NCI-H2029 (cell line): ENCODE measurements at regions not wholly inside any gene's neighbourhood (a gene's known extent, or its start where the extent isn't known, plus 50 kb on each side); places are given as distances from the start of the nearest gene placed in this dataset.
"Not testable (repeated sequence)": the region's sequence is repeated elsewhere in the genome, so short reads cannot be mapped to it uniquely, and the experiment has no call there.

ENCODE experiments used
- DNase-seq: peaks from one replicate; lab custom pipeline; 2025; lab: John Stamatoyannopoulos, UW

DNA sequence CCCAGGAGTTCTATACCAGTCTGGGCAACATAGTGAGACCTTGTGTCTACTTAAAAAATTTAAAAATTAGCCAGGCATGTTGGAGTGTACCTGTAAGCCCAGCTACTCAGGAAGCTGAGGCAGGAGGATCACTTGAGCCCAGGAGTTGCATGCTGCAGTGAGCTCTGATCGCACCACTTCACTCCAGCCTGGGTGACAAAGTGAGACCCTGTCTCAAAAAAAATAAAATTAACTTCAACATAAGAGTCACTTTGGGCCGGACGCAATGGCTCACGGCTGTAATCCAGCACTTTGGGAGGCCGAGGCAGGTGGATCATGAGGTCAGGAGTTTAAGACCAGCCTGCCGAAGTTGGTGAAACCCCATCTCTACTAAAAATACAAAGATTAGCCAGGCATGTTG is 699.1 kb upstream of the AUTS2 start:
- DNase-seq, result not testable (repeated sequence)

DNA sequence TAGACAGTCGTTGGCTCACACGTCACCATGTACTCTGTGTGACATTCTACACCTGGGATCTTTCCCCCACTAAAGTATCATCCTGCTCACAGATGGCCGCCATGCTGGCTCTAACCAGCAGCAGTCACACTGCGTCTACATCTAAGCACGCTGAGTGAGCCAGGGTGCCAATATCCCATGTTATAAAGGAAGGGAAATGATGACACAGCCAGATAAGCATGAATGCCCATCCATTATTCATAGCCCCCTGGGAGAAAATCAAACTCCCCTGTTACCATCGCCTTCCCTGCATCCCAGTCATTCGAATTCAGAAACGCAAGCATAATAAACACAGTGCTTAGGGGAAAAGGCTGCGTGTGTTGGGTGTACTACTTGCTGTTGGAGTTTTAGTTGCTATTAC is 698.2 kb upstream of the AUTS2 start:
- DNase-seq, result no peak

- no peak for DNase-seq
Measured at GRCh38 chr7:68904630-68905029, 693.6 kb upstream of the AUTS2 start.

DNA sequence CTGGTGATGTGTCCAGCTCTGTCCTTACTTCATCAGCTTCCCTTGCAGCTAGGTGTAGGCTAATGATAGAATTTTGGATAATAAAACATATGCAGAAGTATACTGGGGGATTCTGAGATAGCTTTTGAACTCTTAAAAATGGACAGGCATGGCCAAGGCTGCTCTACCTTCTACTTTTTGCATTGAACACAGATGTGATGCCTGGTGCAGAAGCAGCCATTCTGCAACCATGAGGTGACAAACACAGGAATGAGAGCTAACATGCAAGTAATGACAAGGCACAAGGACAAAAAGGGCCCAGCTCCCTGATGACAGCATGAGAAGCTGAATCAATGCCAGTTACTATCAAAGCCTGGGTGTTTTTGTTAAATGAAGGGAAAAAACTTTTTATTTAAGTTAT is 686.5 kb upstream of the AUTS2 start:
- no peak for DNase-seq

DNA sequence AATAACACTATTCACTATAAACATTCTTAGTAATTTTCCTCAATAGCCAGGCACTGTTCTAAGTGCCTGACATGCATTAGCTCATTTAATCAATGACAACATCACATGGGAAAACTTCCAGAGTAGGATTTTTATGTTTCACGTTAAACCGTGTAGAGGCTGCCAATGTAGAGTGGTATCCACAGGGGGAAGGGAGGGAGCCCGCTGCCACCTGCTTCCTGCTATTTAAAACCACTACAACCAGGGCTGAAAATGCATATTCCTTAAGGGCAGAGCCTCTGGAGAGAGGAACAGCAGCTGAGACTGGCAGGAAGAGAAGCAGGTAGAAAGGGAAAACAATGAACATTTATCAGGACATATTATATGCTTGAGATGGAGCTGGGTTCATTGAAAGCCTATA is 684.3 kb upstream of the AUTS2 start:
- DNase-seq, result peak; percentile 82

- DNase-seq, result no peak
Measured at GRCh38 chr7:68917041-68917651, 681.1 kb upstream of the AUTS2 start.

DNA sequence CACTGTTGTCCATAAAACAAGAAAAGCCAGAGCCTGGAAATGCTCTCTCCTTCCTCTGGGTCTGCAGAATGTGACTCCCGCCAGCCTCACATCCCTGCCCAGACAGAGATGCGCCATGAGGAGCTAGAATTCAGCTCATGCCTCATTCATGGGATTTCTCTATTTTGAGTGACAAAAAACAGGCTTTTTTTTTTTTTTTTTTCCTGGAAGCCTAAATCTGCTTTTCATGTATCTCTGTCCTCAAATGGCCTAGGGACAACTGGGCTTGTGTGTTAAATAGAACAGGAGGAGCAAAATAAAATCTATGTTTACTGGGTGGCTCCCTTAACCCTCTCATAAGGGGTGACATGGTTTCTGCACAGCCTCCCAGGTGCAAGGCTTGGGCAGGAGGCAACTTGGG is 679.7 kb upstream of the AUTS2 start:
- DNase-seq, result no peak

- DNase-seq, result no peak
Measured at GRCh38 chr7:68922850-68923249, 675.4 kb upstream of the AUTS2 start.

DNA sequence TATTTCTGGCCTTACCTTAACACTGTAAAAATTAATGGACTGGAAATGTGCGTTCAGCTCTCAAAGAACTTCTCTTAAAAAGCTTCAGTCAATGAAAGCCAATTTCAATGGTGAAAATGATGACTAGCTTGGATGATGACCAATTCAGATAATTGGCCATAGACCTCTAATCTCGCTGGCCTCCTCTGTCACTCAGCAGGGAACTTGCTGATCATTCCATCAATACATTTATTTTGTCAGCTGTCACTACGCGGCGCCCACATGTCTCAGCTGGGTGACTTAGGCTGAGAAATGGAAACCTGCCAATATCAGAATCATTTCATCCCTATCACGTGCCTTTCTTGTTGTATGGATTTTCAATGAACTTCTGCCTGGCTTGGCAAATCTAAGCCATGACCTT is 673.0 kb upstream of the AUTS2 start:
- DNase-seq, result no peak

GRCh38 chr7:68929781-68930261 is 668.5 kb upstream of the AUTS2 start:
- no peak for DNase-seq

DNA sequence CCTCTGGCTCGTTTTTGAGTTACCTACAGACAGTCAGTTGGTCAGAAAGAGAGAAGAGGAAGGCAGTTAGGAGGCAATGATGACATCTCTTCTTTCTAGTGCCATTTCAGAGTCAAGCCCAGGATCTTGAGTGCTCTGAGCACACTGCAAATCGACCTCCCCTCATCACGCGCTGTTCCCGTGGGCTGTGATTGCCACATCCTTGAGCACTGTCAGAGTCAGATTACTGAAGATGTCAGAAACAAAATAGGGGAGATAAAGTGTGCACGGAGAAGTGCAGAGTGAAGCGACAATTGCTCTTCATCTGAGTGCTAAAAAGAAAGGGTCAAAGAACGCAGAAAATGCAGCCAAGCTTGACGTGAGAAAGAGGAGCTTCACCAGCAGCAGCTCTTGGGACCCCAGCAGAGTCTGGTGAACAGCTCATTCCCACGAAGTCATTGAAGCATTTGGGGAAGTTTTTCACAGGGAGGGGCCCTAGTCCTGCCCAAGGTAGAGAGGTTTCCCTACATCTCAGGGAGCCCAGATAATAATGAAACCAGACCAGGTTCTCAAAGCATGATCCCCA is 661.7 kb upstream of the AUTS2 start:
- no peak for DNase-seq

DNA sequence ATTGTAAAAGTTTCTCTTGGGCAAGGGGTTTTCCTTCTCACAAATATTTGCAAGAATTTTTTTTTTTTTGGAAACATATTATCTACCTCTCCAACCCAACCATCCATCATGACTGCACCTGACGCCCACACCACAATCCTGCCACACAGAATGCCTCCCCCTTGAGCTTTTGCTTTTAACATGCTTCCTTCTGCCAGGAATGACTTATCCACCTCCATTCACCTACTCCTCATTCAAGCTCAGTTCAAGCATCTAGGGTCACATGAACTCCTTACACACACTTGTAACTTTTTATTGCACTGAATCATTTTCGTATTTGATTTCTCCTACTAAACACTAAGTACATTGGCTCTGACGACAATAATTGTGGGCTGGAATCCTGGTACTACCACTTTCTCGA is 660.1 kb upstream of the AUTS2 start:
- DNase-seq, result no peak

DNA sequence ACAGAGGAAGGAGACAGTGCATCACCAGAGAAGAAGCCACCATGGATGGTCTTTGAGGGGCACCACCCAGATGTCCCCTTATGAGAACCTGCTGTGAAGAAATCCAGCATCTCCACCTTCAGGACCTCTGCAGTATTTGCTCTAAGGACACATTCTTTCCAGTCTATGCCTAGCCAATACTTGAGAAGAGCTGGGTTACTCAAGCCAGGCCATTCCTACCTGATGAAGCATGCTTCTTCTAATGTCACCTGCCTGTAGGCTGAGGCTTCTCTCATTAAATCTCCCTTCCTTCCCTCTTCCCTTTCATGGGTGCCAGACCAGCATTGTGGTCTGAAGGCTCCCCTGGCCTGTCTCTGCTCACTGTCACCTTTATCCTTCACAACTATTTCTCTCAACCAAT is 654.5 kb upstream of the AUTS2 start:
- DNase-seq, result no peak

GRCh38 chr7:68955656-68956055 is 642.6 kb upstream of the AUTS2 start:
- DNase-seq, result no peak

- DNase-seq, result no peak
Measured at GRCh38 chr7:68958571-68958970, 639.7 kb upstream of the AUTS2 start.

DNA sequence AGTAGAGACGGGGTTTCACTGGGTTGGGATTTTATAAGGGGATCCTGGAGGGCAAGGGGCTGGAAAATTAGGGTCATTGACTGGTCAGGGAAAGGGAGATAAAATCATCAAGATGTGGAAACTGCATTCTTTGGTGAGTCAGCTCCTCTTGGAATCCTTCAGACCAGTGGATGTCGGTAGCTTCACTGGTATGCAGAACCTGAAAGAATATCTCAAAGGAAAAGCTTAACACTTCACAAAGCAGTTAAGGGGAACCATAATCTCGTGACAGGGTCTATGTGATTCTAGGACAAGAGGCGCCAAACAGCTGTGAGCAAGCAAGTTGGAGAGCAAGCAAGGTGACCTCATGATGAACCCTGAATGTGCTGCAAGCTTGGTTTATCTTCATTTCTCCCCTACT is 634.7 kb upstream of the AUTS2 start:
- DNase-seq, result no peak

DNA sequence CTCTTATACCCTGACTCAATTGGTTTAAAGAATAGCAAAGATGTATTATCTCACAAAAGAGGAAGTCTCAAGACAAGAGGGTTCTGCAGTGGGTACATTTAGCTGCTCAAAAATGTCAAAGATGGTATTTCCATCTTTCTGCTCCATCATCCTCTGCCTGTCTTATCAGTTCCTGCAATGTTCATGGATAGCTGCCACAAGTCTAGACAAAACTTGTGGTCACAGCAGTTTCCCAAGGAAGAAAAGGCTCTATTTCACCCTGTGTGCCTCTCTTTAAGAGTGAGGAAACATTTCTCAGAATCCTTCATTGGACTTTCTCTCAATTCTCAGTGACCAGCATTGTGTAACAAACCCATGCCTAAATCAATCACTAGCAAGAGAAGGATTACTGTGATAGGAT is 634.2 kb upstream of the AUTS2 start:
- DNase-seq, result no peak

DNA sequence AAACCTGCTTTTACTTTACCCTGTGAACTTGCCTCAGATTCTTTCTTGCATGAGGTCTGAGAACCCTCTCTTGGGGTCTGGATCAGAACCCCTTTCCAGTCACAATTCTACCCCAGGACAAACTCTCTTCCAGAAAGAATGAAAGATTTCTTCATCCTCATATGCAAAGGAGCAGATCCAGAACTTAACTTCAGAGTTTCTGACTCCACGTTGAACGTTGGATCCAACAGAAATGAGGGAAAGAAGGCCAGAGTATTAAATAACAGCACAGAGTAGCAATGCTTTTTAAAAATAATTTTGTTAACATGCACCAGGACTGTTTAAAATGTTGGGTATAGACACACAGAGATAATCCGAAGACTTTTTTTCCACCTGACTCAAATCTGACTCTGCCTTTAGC is 632.9 kb upstream of the AUTS2 start:
- no peak for DNase-seq

DNA sequence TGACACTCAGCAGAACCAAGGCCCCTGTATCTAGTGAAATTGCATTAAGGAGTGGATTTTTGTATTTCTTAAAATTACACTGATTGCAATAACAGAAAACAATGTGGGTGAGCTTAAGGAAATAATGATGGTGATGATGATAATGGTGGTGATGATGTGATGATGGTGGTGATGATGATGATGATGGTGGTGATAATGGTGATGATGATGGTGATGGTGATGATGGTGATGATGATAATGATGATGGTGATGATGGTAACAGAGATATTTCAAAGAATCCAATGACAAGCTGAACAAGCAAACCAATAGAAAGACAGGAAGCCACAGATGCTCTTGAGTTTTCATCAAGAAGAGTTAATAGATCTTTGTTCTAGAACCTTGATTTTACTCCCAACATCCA is 630.7 kb upstream of the AUTS2 start:
- no peak for DNase-seq

DNA sequence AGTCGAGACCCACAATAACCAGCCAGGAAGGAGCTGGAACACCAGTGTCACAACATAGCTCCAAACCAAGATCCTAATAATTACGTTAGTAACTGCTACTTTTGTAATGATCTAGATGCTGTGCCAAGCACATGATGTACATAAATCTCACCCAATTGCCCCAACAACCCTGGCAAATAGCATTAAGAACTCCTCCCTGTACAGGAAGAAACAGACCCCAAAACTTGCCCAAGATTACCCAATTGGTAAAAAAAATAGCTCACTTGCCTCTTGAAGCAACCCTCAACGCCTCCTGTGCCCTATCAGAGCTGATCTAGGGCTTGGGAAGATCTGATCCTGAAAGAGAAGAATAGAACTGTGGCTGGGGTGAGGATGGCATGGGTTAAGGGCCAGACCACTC is 628.7 kb upstream of the AUTS2 start:
- DNase-seq, result no peak

- DNase-seq, result no peak
Measured at GRCh38 chr7:68971634-68972340, 626.5 kb upstream of the AUTS2 start.

DNA sequence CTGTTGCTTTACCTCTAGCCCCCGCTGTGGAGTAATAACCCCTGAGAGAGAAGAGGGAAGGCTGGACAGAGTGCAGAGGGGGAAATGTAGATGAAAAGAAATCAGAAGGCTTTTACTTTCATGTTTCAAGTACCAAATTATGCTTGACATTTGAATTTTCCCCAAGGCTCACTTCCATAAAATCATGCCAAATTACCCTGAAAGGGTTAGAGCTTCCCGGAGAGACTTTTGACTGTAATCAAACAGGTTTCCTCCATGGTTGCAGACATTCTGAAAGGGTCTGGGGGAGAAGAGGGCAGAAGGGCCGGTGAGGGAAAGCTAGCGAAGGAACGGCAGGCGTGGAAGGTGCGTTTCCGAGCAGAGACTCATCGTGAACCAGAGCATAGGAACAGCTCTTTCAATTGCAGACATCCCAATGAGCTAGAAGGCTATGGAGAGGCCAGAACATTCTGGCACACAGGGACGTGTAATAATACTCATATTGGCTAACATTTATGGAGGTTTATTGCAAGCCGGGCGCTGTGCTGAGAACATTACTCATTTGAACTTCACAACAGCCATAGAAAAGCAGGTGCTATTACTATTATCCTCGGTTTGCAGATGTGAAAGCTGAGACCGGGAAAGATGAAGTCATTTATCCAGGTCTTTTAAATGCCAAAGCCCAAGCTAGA is 620.8 kb upstream of the AUTS2 start:
- DNase-seq, result peak; percentile 8

- no peak for DNase-seq
Measured at GRCh38 chr7:68978710-68979109, 619.6 kb upstream of the AUTS2 start.
